GM12892 (cell line): ENCODE measurements at regions not wholly inside any gene's neighbourhood (a gene's known extent, or its start where the extent isn't known, plus 50 kb on each side); places are given as distances from the start of the nearest gene placed in this dataset.

ENCODE experiments used
- POLR2A ChIP-seq: IDR thresholded peaks from 2 replicates; pipeline ENCODE4 v1.6.1; 2011; ENCODE audit warnings: low read depth, low read length, control low read depth
- POLR2AphosphoS5 ChIP-seq: IDR thresholded peaks from 2 replicates; pipeline ENCODE4 v1.6.1; 2011; ENCODE audit warnings: low read depth, low read length, control low read depth
- TAF1 ChIP-seq: IDR thresholded peaks from 2 replicates; pipeline ENCODE4 v1.6.1; 2011; ENCODE audit warnings: low read depth, mild to moderate bottlenecking, control low read depth, low read length, borderline replicate concordance

DNA sequence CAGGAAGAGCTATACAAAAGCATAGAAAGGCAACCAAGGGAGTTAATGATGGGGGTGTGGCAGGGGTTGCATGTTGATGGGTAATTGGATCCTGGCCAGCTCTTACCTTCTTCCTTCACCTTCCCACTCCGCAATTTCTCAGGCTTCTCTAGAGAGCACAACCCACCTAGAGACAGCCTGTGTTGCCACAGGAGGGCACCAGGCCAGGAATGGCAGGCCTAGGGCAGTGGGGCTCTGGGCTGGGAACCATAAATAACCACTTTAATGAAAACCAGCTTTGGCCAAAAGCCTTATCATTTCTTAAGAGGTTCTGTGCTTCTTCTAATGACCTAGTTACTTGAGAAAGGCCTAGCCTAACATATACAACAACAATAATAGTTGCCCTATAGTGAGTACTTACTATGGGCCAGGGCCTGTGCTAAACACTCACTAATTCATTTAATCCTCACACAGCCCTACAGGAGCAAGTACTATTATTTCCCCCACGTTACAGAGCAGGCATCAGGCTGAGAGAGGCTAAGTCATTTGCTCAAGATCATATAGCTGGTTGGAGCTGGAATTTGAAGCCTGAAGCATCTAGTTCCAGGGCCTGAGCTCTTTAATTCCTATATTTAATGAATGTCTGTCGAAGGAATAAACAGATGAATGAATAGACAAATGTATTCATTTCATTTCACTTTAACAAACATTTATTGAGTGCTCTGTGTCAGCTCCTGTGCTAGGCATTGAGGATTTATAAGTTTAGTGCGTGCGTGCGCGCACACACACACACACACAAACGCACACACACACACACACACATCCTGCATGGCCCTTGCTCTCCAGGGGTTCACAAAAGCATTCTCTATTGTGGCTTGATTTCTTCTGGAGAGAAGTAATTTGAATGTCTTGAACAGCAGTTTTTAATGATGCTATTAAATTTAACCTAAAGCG lies 66.8 kb downstream of the RTL9 start:
- TF ChIP-seq POLR2AphosphoS5 (no peak), POLR2A (no peak), TAF1 (no peak)
